ENCODE measurements at regions not wholly inside any gene's neighbourhood (a gene's known extent, or its start where the extent isn't known, plus 50 kb on each side); places are given as distances from the start of the nearest gene placed in this dataset.

GRCh38 chr2:55116598-55116964, 66.3 kb upstream of the RTN4 start:
- DNase-seq: no peak
- H3K27me3 Mint-ChIP-seq (ENCODE audit: insufficient read depth): no peaks in the 10 kb centered on the region
- Histone ChIP-seq H3K9me3 (ENCODE audit: control insufficient read depth, low read length) (no peaks in the 10 kb centered on the region), H3K27ac (ENCODE audit: low read depth, low read length) (no peak overlapping the region), H3K36me3 (ENCODE audit: control insufficient read depth, insufficient read depth, low read length) (no peaks in the 10 kb centered on the region), H3K27me3 (ENCODE audit: control insufficient read depth, insufficient read depth, low read length, poor library complexity, severe bottlenecking) (no peaks in the 10 kb centered on the region), H3K4me1 (ENCODE audit: control insufficient read depth, insufficient read depth, low read length) (peaks cover 15% of the 10 kb centered on the region), H3K9ac (ENCODE audit: extremely low read depth, low read length, poor library complexity, severe bottlenecking) (no peak overlapping the region), H3K4me3 (ENCODE audit: low read length) (no peak overlapping the region)
- H3K9me3 Mint-ChIP-seq: no peaks in the 10 kb centered on the region
- TF ChIP-seq CTCF (conservative IDR thresholded peaks at IDR 0.05): no peak
- WGBS, 2 experiments (ENCODE audit: insufficient coverage in 1 of 2, insufficient read length in 1 of 2): 100% methylated on average over 1 of the region's 1 CpG
- H3K36me3 Mint-ChIP-seq (ENCODE audit: low read depth): no peaks in the 10 kb centered on the region
- H3K27ac Mint-ChIP-seq: no peak overlapping the region
- H3K4me1 Mint-ChIP-seq: peaks cover 30% of the 10 kb centered on the region
- H3K4me3 Mint-ChIP-seq: no peak overlapping the region

GRCh38 chr2:55115761-55116597, 65.7 kb upstream of the RTN4 start:
- no peak overlapping the region for H3K27ac ChIP-seq (ENCODE audit: low read depth, low read length)
- no peaks in the 10 kb centered on the region for H3K27me3 ChIP-seq (ENCODE audit: control insufficient read depth, insufficient read depth, low read length, poor library complexity, severe bottlenecking)
- H3K4me3 Mint-ChIP-seq: no peak overlapping the region
- no peak overlapping the region for H3K9ac ChIP-seq (ENCODE audit: extremely low read depth, low read length, poor library complexity, severe bottlenecking)
- no peaks in the 10 kb centered on the region for H3K36me3 ChIP-seq (ENCODE audit: control insufficient read depth, insufficient read depth, low read length)
- TF ChIP-seq CTCF (conservative IDR thresholded peaks at IDR 0.05): no peak
- no peaks in the 10 kb centered on the region for H3K9me3 Mint-ChIP-seq
- no peaks in the 10 kb centered on the region for H3K27me3 Mint-ChIP-seq (ENCODE audit: insufficient read depth)
- no peak overlapping the region for H3K4me3 ChIP-seq (ENCODE audit: low read length)
- no peaks in the 10 kb centered on the region for H3K9me3 ChIP-seq (ENCODE audit: control insufficient read depth, low read length)
- peaks cover 15% of the 10 kb centered on the region for H3K4me1 ChIP-seq (ENCODE audit: control insufficient read depth, insufficient read depth, low read length)
- H3K27ac Mint-ChIP-seq: no peak overlapping the region
- peaks cover 33% of the 10 kb centered on the region for H3K4me1 Mint-ChIP-seq
- WGBS, 2 experiments (ENCODE audit: insufficient coverage in 1 of 2, insufficient read length in 1 of 2): 88% methylated on average over 2 to 4 of the region's 4 CpGs
- no peak for DNase-seq
- no peaks in the 10 kb centered on the region for H3K36me3 Mint-ChIP-seq (ENCODE audit: low read depth)

GRCh38 chr2:55114597-55114996, 64.3 kb upstream of the RTN4 start:
- Mint-ChIP-seq H3K4me3 (no peak overlapping the region), H3K9me3 (no peaks in the 10 kb centered on the region), H3K4me1 (peaks cover 27% of the 10 kb centered on the region), H3K27me3 (ENCODE audit: insufficient read depth) (no peaks in the 10 kb centered on the region), H3K27ac (no peak overlapping the region), H3K36me3 (ENCODE audit: low read depth) (no peaks in the 10 kb centered on the region)
- Histone ChIP-seq H3K4me1 (ENCODE audit: control insufficient read depth, insufficient read depth, low read length) (peaks cover 5% of the 10 kb centered on the region), H3K27me3 (ENCODE audit: control insufficient read depth, insufficient read depth, low read length, poor library complexity, severe bottlenecking) (no peaks in the 10 kb centered on the region), H3K4me3 (ENCODE audit: low read length) (no peak overlapping the region), H3K27ac (ENCODE audit: low read depth, low read length) (no peak overlapping the region), H3K36me3 (ENCODE audit: control insufficient read depth, insufficient read depth, low read length) (no peaks in the 10 kb centered on the region), H3K9ac (ENCODE audit: extremely low read depth, low read length, poor library complexity, severe bottlenecking) (no peak overlapping the region), H3K9me3 (ENCODE audit: control insufficient read depth, low read length) (no peaks in the 10 kb centered on the region)
- DNase-seq: no peak
- no peak for TF ChIP-seq CTCF (conservative IDR thresholded peaks at IDR 0.05)
- WGBS, 2 experiments (ENCODE audit: insufficient coverage in 1 of 2, insufficient read length in 1 of 2): 93 to 95% methylated on average over 4 to 5 of the region's 5 CpGs
